Hematopoietic multipotent progenitor cell (in vitro differentiated cells): ENCODE measurements at regions not wholly inside any gene's neighbourhood (a gene's known extent, or its start where the extent isn't known, plus 50 kb on each side); places are given as distances from the start of the nearest gene placed in this dataset.

Experiments used
- DNase-seq, 3 donors: peaks; one replicate each; pipeline ENCODE4 v3.0.0-alpha.2; 2011 to 2015; ENCODE audit warnings: low read depth in 2 of 3, low spot score in 2 of 3

DNA sequence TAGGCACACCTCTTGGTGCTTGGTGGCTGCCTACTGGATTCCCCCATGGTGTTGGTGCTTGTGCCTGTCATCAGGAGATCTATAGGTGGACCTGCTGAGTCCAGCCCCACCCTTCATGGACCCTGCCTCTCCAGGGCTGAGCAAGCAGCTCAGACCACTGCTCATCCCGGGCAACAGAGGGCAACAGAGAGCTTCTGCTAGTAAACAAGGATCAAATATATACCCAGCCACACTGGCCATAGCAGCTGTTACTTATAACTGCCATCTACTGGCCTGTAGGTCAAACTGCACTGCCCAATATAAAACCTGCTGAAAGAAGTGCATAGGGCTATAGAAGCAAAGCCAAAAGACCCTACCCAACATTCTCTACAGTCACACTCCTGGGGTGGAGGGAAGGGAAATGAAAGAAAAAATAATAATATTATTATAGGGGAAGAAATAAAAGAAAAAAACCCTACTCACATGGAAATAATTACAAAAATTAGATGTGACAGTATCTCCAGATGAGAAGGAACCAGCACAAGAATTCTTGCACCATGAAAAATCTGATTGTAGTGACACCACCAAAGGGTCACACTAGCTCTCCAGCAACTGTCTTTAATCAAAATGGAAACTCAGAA, 54.9 kb upstream of the ZNF800 start:
- DNase-seq: peak; percentile 13 to 79 (median 67)

DNA sequence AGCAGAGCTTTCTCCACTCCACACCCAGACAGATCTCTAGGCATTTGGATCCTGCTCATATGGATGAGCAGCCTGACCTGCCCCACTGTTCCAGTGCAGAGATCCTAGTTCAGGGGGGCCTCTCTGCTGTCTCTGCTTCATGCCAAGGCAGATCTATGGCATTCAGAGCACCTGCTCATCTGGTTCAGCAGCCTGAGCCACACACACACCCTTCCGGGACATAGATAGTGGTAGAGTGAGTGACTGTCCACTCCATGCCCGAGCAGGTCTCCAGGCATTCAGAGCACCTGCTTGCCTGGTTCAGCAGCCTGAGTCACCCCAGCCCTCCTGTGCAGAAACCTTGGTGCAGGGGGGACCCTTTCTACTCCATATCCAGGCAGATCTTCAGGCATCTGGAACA, 54.3 kb upstream of the ZNF800 start:
- no peak for DNase-seq
